Stimulated activated CD8-positive, alpha-beta memory T cell treated with anti-CD3 and anti-CD28 coated beads, Interleukin-15, amount 100 ng/mL, for 24 hours (primary cell): ENCODE measurements at regions not wholly inside any gene's neighbourhood (a gene's known extent, or its start where the extent isn't known, plus 50 kb on each side); places are given as distances from the start of the nearest gene placed in this dataset.

Source experiments
- DNase-seq: peaks from one replicate; pipeline ENCODE4 v3.0.0-alpha.2; 2020; ENCODE audit warnings: low read depth

GRCh38 chr11:115845872-115846271 is 341.7 kb upstream of the CADM1 start:
- DNase-seq = no peak

DNA sequence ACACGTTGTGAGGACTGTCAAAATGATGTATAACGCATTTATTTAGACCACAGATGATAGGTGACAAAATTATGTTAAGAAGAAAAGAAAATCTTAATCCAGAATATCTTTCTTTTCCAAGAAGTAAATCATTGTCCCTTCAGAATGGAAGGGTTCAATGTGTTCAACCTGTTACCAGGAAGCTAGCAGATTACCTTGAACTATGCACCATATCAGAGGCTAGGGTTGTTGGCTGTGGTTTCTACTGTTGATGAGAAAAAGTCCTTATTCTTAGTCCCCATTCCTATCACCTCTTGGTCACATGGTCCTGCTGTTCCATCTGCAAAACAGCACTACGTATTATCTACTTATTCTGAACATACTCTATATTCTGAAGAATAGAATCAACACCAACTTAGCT is 339.5 kb upstream of the CADM1 start:
- DNase-seq = no peak

DNA sequence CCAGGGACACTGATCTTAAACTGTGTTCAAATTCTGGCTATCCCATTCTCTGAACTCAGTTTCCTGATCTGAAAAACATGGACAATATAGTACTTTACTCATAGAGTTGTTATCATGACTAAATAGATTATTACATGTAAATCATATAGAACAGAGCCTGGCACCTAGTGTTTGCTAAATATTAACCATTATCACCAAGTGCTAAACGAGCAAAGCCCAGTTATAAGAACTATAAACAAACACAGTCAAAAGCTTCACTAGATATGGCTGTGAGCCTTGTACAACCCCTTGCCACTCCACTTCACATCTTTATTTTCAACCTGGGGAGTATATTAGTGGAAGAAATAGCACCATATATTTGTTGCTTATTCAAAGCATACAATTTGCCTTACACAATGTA is 338.9 kb upstream of the CADM1 start:
- DNase-seq = no peak

DNA sequence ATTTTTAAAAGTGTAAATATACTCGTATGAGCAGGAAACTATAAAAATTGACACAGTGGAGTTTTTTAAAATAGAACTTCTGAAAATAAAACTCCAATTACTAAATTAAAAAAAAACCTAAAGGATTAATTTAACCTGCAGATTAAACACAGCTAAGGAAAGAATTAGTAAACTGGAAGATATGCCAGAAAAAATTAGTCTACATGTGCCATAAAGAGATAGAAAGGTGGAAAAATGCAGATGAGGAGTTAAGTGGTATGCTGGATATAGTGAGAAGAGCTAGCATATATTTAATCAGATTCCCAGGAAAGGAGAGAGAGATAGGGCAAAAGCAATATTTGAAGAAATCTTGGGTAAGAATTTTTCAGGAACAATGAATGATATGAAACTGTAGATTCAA is 315.8 kb upstream of the CADM1 start:
- no peak for DNase-seq

DNA sequence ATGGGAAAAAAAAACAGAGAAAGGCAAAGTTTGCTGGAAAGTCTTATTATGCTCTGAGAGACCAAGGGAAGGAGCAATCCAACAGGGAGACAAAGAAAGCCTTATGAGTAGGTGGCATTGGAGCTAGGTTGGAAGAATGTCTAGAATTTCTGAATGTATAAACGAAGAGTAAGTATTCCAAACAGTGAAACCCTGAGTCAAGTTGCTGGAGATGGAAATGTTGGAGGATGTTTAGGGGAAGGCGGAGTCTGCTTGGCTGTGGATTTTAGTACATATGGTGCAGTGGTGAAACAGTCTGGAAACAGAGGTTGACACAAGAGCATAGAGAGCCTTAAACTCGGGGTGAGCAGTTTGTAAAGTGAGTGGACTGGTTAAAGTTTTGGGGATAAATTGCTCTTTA is 314.8 kb upstream of the CADM1 start:
- no peak for DNase-seq

DNA sequence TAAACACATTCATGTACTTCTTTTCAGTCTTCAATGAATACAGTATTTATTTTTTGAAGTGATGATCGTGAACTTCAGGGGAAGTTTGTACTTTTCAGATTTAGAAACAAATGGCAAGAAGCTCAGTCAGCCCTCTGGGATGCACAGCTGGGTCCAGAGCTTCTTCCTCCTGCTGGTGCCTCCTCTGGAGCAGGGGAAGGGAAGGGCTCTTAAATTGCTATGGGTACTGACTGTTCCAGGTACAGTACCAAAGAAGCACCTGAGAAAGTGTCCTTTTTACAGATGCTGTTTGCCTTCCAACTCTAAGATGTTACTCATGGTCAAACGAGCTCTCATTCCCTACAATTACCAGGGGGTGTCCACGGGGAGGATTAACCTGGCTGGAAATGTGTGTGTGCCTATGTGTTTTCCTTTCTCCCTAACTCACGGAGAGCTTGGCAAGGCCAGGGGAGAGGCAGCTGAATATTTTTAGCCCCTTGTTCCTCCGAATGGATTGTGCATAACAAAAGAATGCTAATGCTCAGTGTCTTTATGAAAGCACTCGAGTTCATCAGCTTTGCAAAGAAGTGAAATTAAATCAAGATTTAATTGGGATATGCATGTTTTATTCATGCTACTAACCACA is 313.7 kb upstream of the CADM1 start:
- no peak for DNase-seq

GRCh38 chr11:115808351-115808940 is 304.2 kb upstream of the CADM1 start:
- DNase-seq = no peak

GRCh38 chr11:115806056-115806455 is 301.8 kb upstream of the CADM1 start:
- DNase-seq = no peak

- DNase-seq = no peak
Measured at GRCh38 chr11:115803073-115803740, 299.0 kb upstream of the CADM1 start.

DNA sequence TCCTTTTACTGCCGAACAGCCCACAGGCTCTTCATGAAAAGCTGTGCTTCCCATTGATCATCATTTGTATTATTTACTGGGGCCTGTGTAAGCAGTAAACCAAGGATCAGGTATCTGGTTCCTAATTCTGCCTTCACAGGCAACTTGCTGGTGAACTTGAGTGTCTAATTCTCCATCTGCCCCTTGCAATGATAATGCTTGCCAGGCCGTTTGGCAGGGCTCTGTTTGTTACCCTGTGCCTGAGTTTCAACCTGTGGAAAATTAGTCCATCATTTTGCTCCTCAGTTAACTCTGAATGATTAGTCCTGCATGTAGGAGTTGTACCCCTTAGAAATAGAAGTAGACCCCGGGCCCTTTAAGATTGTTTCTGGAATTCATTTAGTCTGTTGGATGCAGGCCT is 298.4 kb upstream of the CADM1 start:
- DNase-seq = no peak

GRCh38 chr11:115792903-115793302 is 288.7 kb upstream of the CADM1 start:
- DNase-seq = no peak

DNA sequence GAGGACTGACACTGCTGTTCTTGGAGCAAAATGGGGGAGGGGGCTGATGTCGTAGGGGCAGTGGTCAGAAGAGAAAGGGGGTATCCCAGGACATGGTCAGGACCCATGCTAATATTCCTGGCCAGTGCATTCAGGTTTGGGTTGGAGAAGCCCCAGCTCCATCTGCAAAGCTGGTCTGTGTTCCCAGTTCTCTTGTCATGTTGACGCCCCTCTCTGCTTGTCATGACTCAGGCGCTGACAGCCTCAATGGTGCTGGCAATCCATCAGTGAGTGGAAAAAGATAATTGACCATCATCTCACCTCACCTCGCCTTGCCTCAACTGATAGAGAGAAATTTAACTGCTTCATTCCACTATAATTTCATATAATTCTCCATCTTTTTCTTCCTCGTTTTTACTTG is 283.1 kb upstream of the CADM1 start:
- DNase-seq = no peak

DNA sequence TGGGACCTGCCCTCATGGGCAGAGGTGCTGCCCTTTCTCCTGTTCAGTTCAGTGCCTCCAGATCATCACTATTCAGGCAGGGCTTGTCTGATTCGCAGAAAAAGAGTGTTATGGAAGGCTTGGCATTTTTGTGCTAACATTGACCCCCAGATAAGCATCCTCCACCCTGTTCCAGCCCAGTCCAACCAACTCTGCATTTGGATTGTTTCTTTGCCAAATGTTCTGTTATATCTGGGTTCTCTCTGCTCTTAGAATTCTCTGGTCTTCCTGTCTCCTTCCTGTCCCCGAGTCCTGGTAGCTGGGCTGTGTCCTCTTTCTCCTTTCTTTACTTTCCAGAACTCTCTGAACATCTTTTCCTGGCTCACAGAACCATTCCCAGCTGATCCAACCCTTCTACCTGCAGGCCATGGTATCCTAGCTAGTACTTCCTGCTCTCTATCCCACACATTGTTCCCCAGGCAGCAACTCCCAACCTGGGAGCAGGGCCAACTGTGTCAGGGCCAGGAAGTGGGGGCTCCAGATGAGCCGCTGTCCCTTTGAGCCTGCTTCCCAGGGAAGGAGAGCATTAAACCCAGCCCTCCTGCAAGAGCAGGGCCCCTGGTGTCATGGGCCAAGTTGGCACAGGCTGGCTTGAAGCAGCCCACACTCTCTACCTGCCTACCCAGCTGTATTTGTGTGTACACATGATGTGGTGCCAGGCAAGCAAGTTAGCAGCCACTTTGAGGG is 280.7 kb upstream of the CADM1 start:
- DNase-seq = no peak

- no peak for DNase-seq
Measured at GRCh38 chr11:115780646-115781362, 276.6 kb upstream of the CADM1 start.

DNA sequence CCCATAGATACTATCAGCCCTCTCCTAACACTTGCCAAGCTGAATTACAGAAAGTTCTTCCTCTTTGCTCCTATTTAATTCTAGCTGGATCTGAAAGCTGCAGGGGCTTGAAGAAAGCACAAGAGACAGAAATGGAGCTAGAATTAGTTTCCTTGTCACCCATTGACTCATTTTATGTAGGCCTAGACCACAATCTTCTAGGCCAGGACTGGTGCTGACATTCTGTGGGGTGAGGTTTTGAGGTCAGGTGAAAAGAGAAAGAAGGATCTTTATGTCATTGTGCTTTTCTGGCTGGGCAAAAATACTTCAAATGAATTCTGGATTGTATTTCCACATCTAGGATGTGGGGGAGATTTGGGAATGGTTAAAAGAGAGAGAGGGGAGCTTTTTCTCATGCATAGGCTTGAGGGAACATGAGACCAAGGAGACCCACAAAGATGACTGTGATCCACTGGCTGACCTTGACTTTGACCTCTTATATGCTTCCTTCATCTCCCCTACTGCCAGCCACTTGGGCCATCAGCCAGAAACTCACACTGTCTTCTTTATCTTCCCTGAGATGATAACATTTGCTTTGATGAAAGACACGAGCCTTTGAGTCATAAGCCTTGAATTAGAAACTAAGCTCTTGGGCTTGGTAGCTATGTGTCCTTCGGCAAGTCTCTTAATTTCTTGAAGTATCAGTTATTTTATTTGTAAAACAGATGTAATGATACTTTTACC is 274.9 kb upstream of the CADM1 start:
- DNase-seq = no peak

DNA sequence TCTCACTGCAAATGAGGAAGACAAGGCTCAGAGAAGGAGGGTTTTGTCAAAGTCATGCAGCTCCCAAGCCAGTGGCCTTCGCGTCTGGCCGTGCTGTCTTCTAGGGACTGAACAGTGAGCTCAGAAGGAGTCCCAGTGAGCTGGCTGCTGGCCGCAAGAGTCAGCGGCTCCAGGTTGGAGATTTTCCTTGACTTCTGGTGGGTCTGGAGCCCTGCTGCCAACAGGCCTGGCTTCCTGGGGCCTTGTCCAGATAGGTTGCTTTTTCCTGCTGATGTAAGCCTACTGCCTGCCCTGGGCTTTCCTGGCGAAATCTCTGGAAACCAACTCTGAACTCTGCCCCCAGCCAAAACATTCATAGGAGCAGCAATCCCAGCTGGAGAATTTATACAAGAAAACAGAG is 272.7 kb upstream of the CADM1 start:
- DNase-seq = no peak

DNA sequence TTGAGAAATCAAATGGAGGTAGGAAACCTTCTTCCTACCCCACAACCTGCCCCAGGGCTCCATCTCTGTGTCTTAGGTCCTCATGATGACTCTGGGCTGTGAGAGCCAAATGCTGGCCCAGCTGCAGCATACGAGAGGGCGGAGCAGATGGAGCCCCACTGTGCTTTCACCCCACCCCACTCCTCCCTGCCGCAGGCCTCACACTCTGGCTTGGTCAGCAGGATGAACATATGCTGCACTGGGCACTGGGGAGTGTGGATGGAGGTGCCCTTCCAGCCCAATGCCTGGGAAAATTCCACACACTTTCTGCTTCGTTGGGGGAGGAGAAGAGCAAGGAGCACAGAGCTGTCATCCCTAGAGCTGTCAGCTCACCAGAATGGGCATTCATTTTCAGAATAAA is 271.6 kb upstream of the CADM1 start:
- no peak for DNase-seq

- no peak for DNase-seq
Measured at GRCh38 chr11:115774756-115775155, 270.5 kb upstream of the CADM1 start.

DNA sequence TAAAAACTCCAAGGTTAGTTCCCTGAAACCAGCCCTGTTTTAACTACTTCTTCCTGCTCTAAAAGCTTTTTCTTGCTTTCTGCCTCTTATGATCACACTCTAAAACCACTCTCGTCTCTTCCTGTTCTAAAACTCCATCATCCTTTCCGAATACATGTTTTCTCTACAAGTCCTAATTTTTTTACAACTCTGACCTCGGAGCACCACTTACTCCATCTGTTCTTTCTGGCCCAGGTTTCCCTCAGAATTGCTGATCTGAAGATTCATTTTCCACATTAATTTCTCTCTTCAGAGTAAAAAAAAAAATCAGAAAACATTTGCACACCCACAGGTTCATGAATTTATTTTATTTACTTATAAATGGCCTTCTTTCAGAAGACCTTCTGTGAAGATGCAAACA is 265.7 kb upstream of the CADM1 start:
- no peak for DNase-seq

GRCh38 chr11:115767883-115768282 is 263.7 kb upstream of the CADM1 start:
- DNase-seq = no peak

DNA sequence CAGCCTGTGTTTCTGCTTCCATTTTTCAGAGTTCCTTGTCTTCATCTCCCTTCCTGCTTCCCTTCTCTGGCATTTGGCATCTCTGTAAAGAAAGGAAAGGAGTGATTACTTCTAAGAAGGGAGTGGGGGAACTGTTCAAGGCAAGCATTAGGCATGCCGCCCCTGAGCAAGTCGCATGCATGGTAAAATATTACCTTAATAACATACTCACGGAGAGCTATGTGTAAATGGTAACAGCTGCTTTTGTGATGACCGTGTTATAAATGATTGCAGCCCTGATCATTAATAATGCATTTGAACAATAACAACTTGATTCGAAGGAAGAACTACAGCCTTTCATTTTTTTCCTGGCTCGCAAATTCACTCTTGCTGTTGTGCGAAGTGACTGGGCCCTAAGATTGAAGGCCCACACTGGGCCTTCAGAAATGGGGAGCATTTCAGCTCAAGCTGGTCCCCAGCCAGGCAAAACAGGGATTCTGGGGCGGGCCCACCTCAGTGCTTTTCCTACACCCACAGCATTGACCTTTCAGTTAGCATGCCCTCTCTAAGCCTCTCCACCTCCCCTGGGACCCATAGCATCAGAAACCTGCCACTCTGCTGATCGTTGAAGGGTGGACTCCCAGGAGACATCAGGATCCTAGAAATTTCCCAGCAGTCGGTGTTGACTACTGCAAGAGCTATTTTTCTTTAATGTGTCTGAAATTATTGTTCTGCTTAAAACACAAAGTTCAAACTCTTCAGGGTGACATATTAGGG is 263.0 kb upstream of the CADM1 start:
- no peak for DNase-seq
